ENCODE measurements at regions not wholly inside any gene's neighbourhood (a gene's known extent, or its start where the extent isn't known, plus 50 kb on each side); places are given as distances from the start of the nearest gene placed in this dataset.
"Not testable (repeated sequence)": the region's sequence is repeated elsewhere in the genome, so short reads cannot be mapped to it uniquely, and the experiment has no call there.

DNA sequence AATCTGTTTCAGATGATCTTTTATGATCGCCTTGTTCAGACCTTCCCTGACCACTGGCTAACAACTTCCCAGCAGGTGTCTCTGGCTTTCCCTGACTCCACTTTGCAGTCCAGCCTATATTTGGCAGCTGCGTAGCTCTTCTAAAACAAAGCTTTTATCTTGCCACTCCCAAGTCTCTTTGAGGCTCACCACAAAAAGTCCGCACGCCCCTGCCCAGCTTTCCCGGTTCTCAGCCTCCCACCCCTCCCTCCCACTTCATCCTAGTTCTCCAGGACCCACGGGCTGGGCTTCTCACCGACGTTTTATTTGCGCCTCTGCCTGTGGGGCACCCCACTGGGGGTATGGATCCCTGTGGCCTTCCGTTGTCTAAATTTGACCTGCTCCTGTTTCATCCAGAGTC lies 58.9 kb upstream of the USP6NL start:
- WGBS (ENCODE audit: low lambda C conversion rate, missing lambda C conversion rate), result 94% methylated on average over 7 of the region's 10 CpGs
- no peak for DNase-seq (ENCODE audit: low spot score)

DNA sequence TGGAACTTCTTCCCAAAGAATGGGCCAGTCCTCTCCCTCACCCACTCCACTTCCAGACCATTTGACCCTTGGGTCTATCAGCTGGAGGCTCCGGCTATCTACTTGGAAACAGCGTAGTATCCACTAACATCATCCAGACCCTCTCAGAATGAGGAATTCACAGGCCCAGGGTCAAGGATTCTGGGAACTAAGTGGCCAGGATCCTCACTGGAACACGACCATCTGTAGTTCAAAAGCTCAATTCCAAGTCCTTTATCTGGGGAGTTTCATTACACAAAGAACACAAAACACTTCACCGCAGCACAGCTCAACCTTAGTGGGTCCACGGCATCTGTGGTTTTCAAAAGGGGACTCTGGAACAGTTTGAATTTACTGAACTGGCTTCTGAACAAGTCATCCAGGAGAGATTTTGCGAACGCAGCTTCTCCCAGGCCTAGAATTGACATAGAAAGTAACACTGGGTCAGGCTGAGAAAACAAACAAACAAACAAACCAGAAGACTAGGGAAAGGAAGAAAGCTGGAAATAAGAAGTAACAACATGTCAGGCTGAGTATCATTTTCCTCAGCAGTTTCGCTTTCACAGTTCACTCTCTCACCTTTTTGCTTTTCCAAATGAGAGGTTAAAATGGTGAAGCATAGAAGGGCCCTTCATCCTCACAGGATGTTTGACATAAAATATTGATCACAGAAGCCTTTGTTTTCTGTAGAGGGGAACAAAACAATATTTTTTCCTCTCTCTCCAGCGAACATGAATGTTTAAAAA lies 57.6 kb upstream of the USP6NL start:
- TF ChIP-seq EZH2phosphoT487 (IDR thresholded peaks at IDR 0.05; ENCODE audit: low read depth, severe bottlenecking, unreplicated experiment), result no peak
- no peak for DNase-seq (ENCODE audit: low spot score)
- H3K4me2 ChIP-seq, result no peak overlapping the region
- H3K9me3 ChIP-seq (ENCODE audit: low read depth), result no peaks in the 10 kb centered on the region
- no peaks in the 10 kb centered on the region for H3K36me3 ChIP-seq (replicated peaks; ENCODE audit: insufficient read depth, low read depth)
- no peaks in the 10 kb centered on the region for H3K9me2 ChIP-seq (replicated peaks; ENCODE audit: insufficient read depth)
- H3K4me3 ChIP-seq, result no peak overlapping the region
- WGBS (ENCODE audit: low lambda C conversion rate, missing lambda C conversion rate), result 79% methylated on average over 9 of the region's 9 CpGs
- no peak overlapping the region for H2AFZ ChIP-seq
- no peaks in the 10 kb centered on the region for H3K27me3 ChIP-seq
- no peaks in the 10 kb centered on the region for H3K4me1 ChIP-seq (ENCODE audit: insufficient read depth)
- H3K79me2 ChIP-seq, result no peaks in the 10 kb centered on the region
- H4K20me1 ChIP-seq (ENCODE audit: insufficient read depth, poor library complexity, severe bottlenecking), result no peaks in the 10 kb centered on the region
- H3K27ac ChIP-seq, result no peak overlapping the region

More for the DNA sequence above, 58.9 kb upstream of the USP6NL start:
- Histone ChIP-seq H3K27me3 (no peaks in the 10 kb centered on the region), H3K9me2 (replicated peaks; ENCODE audit: insufficient read depth) (no peaks in the 10 kb centered on the region), H3K36me3 (replicated peaks; ENCODE audit: insufficient read depth, low read depth) (no peaks in the 10 kb centered on the region), H3K4me2 (no peak overlapping the region), H3K9me3 (ENCODE audit: low read depth) (no peaks in the 10 kb centered on the region), H2AFZ (no peak overlapping the region), H3K4me3 (no peak overlapping the region), H3K27ac (no peak overlapping the region), H3K79me2 (no peaks in the 10 kb centered on the region), H4K20me1 (ENCODE audit: insufficient read depth, poor library complexity, severe bottlenecking) (no peaks in the 10 kb centered on the region), H3K4me1 (ENCODE audit: insufficient read depth) (no peaks in the 10 kb centered on the region)
- TF ChIP-seq, protein P1, sequence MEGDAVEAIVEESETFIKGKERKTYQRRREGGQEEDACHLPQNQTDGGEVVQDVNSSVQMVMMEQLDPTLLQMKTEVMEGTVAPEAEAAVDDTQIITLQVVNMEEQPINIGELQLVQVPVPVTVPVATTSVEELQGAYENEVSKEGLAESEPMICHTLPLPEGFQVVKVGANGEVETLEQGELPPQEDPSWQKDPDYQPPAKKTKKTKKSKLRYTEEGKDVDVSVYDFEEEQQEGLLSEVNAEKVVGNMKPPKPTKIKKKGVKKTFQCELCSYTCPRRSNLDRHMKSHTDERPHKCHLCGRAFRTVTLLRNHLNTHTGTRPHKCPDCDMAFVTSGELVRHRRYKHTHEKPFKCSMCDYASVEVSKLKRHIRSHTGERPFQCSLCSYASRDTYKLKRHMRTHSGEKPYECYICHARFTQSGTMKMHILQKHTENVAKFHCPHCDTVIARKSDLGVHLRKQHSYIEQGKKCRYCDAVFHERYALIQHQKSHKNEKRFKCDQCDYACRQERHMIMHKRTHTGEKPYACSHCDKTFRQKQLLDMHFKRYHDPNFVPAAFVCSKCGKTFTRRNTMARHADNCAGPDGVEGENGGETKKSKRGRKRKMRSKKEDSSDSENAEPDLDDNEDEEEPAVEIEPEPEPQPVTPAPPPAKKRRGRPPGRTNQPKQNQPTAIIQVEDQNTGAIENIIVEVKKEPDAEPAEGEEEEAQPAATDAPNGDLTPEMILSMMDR (IDR thresholded peaks at IDR 0.05; ENCODE audit: poor library complexity), result no peak
- TF ChIP-seq EZH2phosphoT487 (IDR thresholded peaks at IDR 0.05; ENCODE audit: low read depth, severe bottlenecking, unreplicated experiment), result no peak
- TF ChIP-seq EZH2 (IDR thresholded peaks at IDR 0.05; ENCODE audit: borderline replicate concordance), result no peak

DNA sequence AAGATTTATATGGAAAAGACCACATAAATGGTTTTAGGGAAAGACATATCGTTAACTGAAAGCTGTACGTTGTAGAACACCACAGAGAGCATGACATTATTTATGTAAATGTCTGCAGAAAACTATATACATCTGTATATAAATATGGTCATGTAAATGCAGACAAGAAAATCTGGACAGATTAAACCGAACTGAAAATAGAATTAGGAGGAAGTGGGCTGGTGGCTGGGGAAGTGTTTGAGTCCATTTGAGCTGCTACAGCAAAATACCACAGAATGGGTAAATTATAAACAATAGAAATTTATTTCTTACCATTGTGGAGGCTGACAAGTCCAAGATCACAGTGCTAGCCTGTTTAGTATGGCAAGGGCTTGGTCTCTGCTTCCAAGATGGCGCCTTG lies 56.3 kb upstream of the USP6NL start:
- DNase-seq (ENCODE audit: low spot score), result no peak
- H3K4me3 ChIP-seq, result no peak overlapping the region
- 93% methylated on average over 4 of the region's 4 CpGs for WGBS (ENCODE audit: low lambda C conversion rate, missing lambda C conversion rate)
- H3K27me3 ChIP-seq, result no peaks in the 10 kb centered on the region
- no peaks in the 10 kb centered on the region for H3K36me3 ChIP-seq (replicated peaks; ENCODE audit: insufficient read depth, low read depth)
- no peak overlapping the region for H3K27ac ChIP-seq
- no peak overlapping the region for H2AFZ ChIP-seq
- H3K4me1 ChIP-seq (ENCODE audit: insufficient read depth), result no peaks in the 10 kb centered on the region
- no peak overlapping the region for H3K4me2 ChIP-seq
- TF ChIP-seq, protein P1 (IDR thresholded peaks at IDR 0.05; ENCODE audit: poor library complexity), result no peak
- TF ChIP-seq EZH2phosphoT487 (IDR thresholded peaks at IDR 0.05; ENCODE audit: low read depth, severe bottlenecking, unreplicated experiment) (no peak), EZH2 (IDR thresholded peaks at IDR 0.05; ENCODE audit: borderline replicate concordance) (no peak)
- H3K9me2 ChIP-seq (replicated peaks; ENCODE audit: insufficient read depth), result no peaks in the 10 kb centered on the region
- H4K20me1 ChIP-seq (ENCODE audit: insufficient read depth, poor library complexity, severe bottlenecking), result no peaks in the 10 kb centered on the region
- H3K79me2 ChIP-seq, result no peaks in the 10 kb centered on the region
- no peaks in the 10 kb centered on the region for H3K9me3 ChIP-seq (ENCODE audit: low read depth)

DNA sequence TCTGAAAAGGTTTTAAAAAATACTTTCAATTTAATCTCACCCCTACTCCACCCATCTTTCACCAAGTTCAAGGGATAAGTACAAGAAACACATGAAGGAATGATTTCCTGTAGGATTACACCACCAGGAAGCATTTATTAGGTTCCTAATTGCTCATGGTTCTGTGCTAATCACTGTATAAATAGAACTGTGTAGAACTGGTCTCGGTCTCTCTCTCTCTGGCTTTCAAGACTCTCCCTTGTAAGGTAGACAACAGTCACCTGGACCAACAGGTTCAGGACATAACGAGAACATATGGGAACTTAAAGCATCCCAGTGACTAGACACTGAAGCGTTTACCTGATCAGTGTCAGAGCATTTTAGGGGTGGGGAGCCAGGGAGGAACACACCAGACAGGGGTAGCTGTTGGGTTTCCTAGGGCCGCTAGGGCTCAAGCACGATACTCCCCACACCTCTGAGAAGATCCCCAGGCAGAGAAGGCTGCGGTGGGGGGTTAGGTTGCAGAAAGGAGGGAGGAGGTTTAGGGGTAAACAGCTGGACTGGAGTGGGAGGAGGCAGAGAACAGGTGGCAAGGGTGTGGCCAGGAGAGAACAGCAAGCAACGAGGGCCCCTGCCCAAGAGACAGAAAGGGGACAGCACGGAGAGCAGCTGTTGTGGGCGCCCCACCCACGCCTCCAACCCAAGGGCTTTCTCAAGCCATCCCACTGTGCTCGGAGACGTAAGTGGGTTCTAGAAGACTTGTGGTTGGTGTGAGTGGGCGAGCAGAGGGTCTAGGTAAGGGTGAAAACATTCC lies 52.5 kb upstream of the USP6NL start:
- WGBS (ENCODE audit: low lambda C conversion rate, missing lambda C conversion rate), result 93% methylated on average over 13 of the region's 13 CpGs
- no peak for TF ChIP-seq EZH2phosphoT487 (IDR thresholded peaks at IDR 0.05; ENCODE audit: low read depth, severe bottlenecking, unreplicated experiment)
- no peak for TF ChIP-seq EZH2 (IDR thresholded peaks at IDR 0.05; ENCODE audit: borderline replicate concordance)
- TF ChIP-seq, protein P1 (IDR thresholded peaks at IDR 0.05; ENCODE audit: poor library complexity), result no peak
- no peak overlapping the region for H3K27ac ChIP-seq

DNA sequence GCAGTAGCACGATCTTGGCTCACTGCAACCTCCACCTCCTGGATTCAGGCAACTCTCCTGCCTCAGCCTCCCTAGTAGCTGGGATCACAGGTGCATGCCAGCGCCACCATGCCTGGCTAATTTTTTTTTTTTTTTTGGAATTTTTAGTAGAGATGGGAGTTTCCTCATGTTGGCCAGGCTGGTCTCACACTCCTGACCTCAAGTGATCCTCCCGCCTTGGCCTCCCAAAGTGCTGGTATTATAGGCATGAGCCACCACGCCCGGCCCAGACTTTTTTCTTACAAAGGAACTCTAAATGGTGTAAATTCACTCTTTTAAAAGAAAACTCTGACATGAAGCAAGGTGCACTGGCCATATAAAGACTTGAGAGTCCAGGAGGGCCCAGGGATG lies 51.7 kb upstream of the USP6NL start:
- not testable (repeated sequence) for H3K4me1 ChIP-seq (ENCODE audit: insufficient read depth); H3K9me3 ChIP-seq (ENCODE audit: low read depth); H3K36me3 ChIP-seq (replicated peaks; ENCODE audit: insufficient read depth, low read depth); H3K79me2 ChIP-seq; H3K27me3 ChIP-seq; H3K4me3 ChIP-seq; H3K27ac ChIP-seq; H3K9me2 ChIP-seq (replicated peaks; ENCODE audit: insufficient read depth); H4K20me1 ChIP-seq (ENCODE audit: insufficient read depth, poor library complexity, severe bottlenecking); H3K4me2 ChIP-seq; DNase-seq (ENCODE audit: low spot score); H2AFZ ChIP-seq
- over 99% methylated on average over 5 of the region's 5 CpGs for WGBS (ENCODE audit: low lambda C conversion rate, missing lambda C conversion rate)

More for the DNA sequence above, 52.5 kb upstream of the USP6NL start:
- Histone ChIP-seq H4K20me1 (ENCODE audit: insufficient read depth, poor library complexity, severe bottlenecking) (no peaks in the 10 kb centered on the region), H3K79me2 (no peaks in the 10 kb centered on the region), H3K27me3 (no peaks in the 10 kb centered on the region), H3K4me3 (no peak overlapping the region), H2AFZ (no peak overlapping the region), H3K36me3 (replicated peaks; ENCODE audit: insufficient read depth, low read depth) (no peaks in the 10 kb centered on the region), H3K4me2 (no peak overlapping the region), H3K9me3 (ENCODE audit: low read depth) (no peaks in the 10 kb centered on the region), H3K9me2 (replicated peaks; ENCODE audit: insufficient read depth) (no peaks in the 10 kb centered on the region), H3K4me1 (ENCODE audit: insufficient read depth) (no peaks in the 10 kb centered on the region)
- DNase-seq (ENCODE audit: low spot score), result no peak
